Neural crest cell (in vitro differentiated cells): ENCODE measurements at regions not wholly inside any gene's neighbourhood (a gene's known extent, or its start where the extent isn't known, plus 50 kb on each side); places are given as distances from the start of the nearest gene placed in this dataset.

Experiments used
- DNase-seq: peaks from one replicate; pipeline ENCODE4 v3.0.0; 2021; ENCODE audit warnings: low read depth, mixed read lengths, low spot score
- H3K27ac Mint-ChIP-seq: one replicate; pipeline ENCODE4 v1.8.0; 2021; ENCODE audit warnings: mild to moderate bottlenecking, mixed read lengths; ENCODE audit not compliant: unreplicated experiment
- H3K27me3 Mint-ChIP-seq: 2 replicates; pipeline ENCODE4 v1.8.0; 2021; ENCODE audit warnings: low read depth, mild to moderate bottlenecking, mixed read lengths
- H3K36me3 Mint-ChIP-seq: 2 replicates; pipeline ENCODE4 v1.8.0; 2021; ENCODE audit warnings: low read depth, mild to moderate bottlenecking, mixed read lengths
- H3K4me1 Mint-ChIP-seq: 2 replicates; pipeline ENCODE4 v1.8.0; 2021; ENCODE audit warnings: mixed read lengths
- H3K4me3 Mint-ChIP-seq: one replicate; pipeline ENCODE4 v1.8.0; 2021; ENCODE audit warnings: mild to moderate bottlenecking, mixed read lengths
- H3K9me3 Mint-ChIP-seq: 2 replicates; pipeline ENCODE4 v1.8.0; 2021; ENCODE audit warnings: mixed read lengths
- CTCF ChIP-seq: fragments of 200-600 bp; sonication (generic); conservative IDR thresholded peaks from 2 replicates; pipeline ENCODE4 v1.5.0; 2021; ENCODE audit warnings: antibody characterized with exemption, mild to moderate bottlenecking

- TF ChIP-seq CTCF, result no peak
- H3K4me3 Mint-ChIP-seq, result no peak overlapping the region
- H3K27me3 Mint-ChIP-seq, result peaks cover 2% of the 10 kb centered on the region
- DNase-seq, result no peak
- no peaks in the 10 kb centered on the region for H3K36me3 Mint-ChIP-seq
- H3K4me1 Mint-ChIP-seq, result peaks cover 4% of the 10 kb centered on the region
- H3K9me3 Mint-ChIP-seq, result no peaks in the 10 kb centered on the region
- no peak overlapping the region for H3K27ac Mint-ChIP-seq
These were observed 161.7 kb downstream of the INSIG2 start for GRCh38 chr2:118250001-118250400.

GRCh38 chr2:118249531-118249930 lies 161.3 kb downstream of the INSIG2 start:
- Mint-ChIP-seq H3K4me3 (no peak overlapping the region), H3K4me1 (peaks cover 4% of the 10 kb centered on the region), H3K9me3 (no peaks in the 10 kb centered on the region), H3K36me3 (no peaks in the 10 kb centered on the region), H3K27ac (no peak overlapping the region), H3K27me3 (peaks cover 2% of the 10 kb centered on the region)
- no peak for DNase-seq
- no peak for TF ChIP-seq CTCF

- Mint-ChIP-seq H3K27ac (no peak overlapping the region), H3K4me1 (peaks cover 4% of the 10 kb centered on the region), H3K27me3 (peaks cover 2% of the 10 kb centered on the region), H3K9me3 (no peaks in the 10 kb centered on the region), H3K4me3 (no peak overlapping the region), H3K36me3 (no peaks in the 10 kb centered on the region)
- DNase-seq, result no peak
- TF ChIP-seq CTCF, result no peak
These were observed 158.5 kb downstream of the INSIG2 start for GRCh38 chr2:118246726-118247125.

GRCh38 chr2:118246079-118246478 lies 157.8 kb downstream of the INSIG2 start:
- peaks cover 4% of the 10 kb centered on the region for H3K4me1 Mint-ChIP-seq
- no peak overlapping the region for H3K27ac Mint-ChIP-seq
- no peaks in the 10 kb centered on the region for H3K9me3 Mint-ChIP-seq
- DNase-seq, result no peak
- H3K4me3 Mint-ChIP-seq, result no peak overlapping the region
- TF ChIP-seq CTCF, result no peak
- H3K36me3 Mint-ChIP-seq, result no peaks in the 10 kb centered on the region
- peaks cover 2% of the 10 kb centered on the region for H3K27me3 Mint-ChIP-seq

- DNase-seq, result no peak
- peaks cover under 1% of the 10 kb centered on the region for H3K36me3 Mint-ChIP-seq
- no peak for TF ChIP-seq CTCF
- peaks cover 4% of the 10 kb centered on the region for H3K4me1 Mint-ChIP-seq
- no peak overlapping the region for H3K27ac Mint-ChIP-seq
- H3K9me3 Mint-ChIP-seq, result peaks cover under 1% of the 10 kb centered on the region
- H3K27me3 Mint-ChIP-seq, result peaks cover 2% of the 10 kb centered on the region
- no peak overlapping the region for H3K4me3 Mint-ChIP-seq
These were observed 156.4 kb downstream of the INSIG2 start for GRCh38 chr2:118244686-118245085.

- no peak overlapping the region for H3K27ac Mint-ChIP-seq
- TF ChIP-seq CTCF, result no peak
- no peak overlapping the region for H3K4me3 Mint-ChIP-seq
- H3K27me3 Mint-ChIP-seq, result peaks cover 6% of the 10 kb centered on the region
- peaks cover 5% of the 10 kb centered on the region for H3K36me3 Mint-ChIP-seq
- peaks cover 4% of the 10 kb centered on the region for H3K4me1 Mint-ChIP-seq
- H3K9me3 Mint-ChIP-seq, result peaks cover 5% of the 10 kb centered on the region
- DNase-seq, result no peak
These were observed 154.8 kb downstream of the INSIG2 start for GRCh38 chr2:118243031-118243430.
